Fibroblast of mammary gland (primary cell): ENCODE measurements at regions not wholly inside any gene's neighbourhood (a gene's known extent, or its start where the extent isn't known, plus 50 kb on each side); places are given as distances from the start of the nearest gene placed in this dataset.

ENCODE experiments used
- DNase-seq: peaks from one replicate; pipeline ENCODE4 v3.0.0-alpha.2; 2010; ENCODE audit warnings: low read depth
- H3K4me3 ChIP-seq: 2 replicates; pipeline ENCODE4 v1.5.1; 2011; ENCODE audit warnings: low read depth, mild to moderate bottlenecking, low read length, moderate library complexity; ENCODE audit not compliant: control insufficient read depth
- CTCF ChIP-seq: conservative IDR thresholded peaks from 2 replicates; pipeline ENCODE4 v1.5.1; 2011; ENCODE audit warnings: low read depth, low read length, inconsistent platforms; ENCODE audit not compliant: control insufficient read depth, insufficient read depth

- DNase-seq: peak; percentile 89
- TF ChIP-seq CTCF: no peak
- no peak overlapping the region for H3K4me3 ChIP-seq
Observed at GRCh38 chr2:192267484-192267883, 72.8 kb upstream of the TMEFF2 start.

GRCh38 chr2:192265751-192266150 lies 71.0 kb upstream of the TMEFF2 start:
- peak; percentile 46 for DNase-seq
- TF ChIP-seq CTCF: no peak
- H3K4me3 ChIP-seq: no peak overlapping the region

GRCh38 chr2:192254444-192254843 lies 59.7 kb upstream of the TMEFF2 start:
- H3K4me3 ChIP-seq: no peak overlapping the region
- no peak for DNase-seq
- no peak for TF ChIP-seq CTCF

GRCh38 chr2:192253692-192254091 lies 59.0 kb upstream of the TMEFF2 start:
- no peak overlapping the region for H3K4me3 ChIP-seq
- no peak for TF ChIP-seq CTCF
- DNase-seq: no peak

GRCh38 chr2:192250961-192251360 lies 56.2 kb upstream of the TMEFF2 start:
- TF ChIP-seq CTCF: no peak
- no peak for DNase-seq
- no peak overlapping the region for H3K4me3 ChIP-seq

- TF ChIP-seq CTCF: no peak
- peak; percentile 58 for DNase-seq
- no peak overlapping the region for H3K4me3 ChIP-seq
Observed at GRCh38 chr2:192247456-192247855, 52.7 kb upstream of the TMEFF2 start.

GRCh38 chr2:192246297-192246696 lies 51.6 kb upstream of the TMEFF2 start:
- no peak for TF ChIP-seq CTCF
- DNase-seq: peak; percentile 89
- no peak overlapping the region for H3K4me3 ChIP-seq
